A673 (cell line): ENCODE measurements at regions not wholly inside any gene's neighbourhood (a gene's known extent, or its start where the extent isn't known, plus 50 kb on each side); places are given as distances from the start of the nearest gene placed in this dataset.

Experiments used
- BruUV-seq: library from RNA; stranded (reverse); fragments of 400-500 nt; replicated peaks from 2 replicates; lab custom pipeline; 2021; lab: Mats Ljungman, UMichigan
- CTCF ChIA-PET: fragments of 300-600 bp; sonication (Branson Sonifier 250); formaldehyde crosslinking; loops from one replicate; lab custom pipeline; 2022; ENCODE audit warnings: antibody characterized with exemption; lab: Charles Lee
- POLR2A ChIA-PET: fragments of 300-600 bp; sonication (Branson Sonifier 250); formaldehyde crosslinking; loops from one replicate; lab custom pipeline; 2022; ENCODE audit warnings: antibody characterized with exemption; ENCODE audit not compliant: low non-redundant PET; lab: Charles Lee
- DNase-seq: peaks from one replicate; pipeline ENCODE4 v3.0.0-alpha.2; 2015; ENCODE audit warnings: low spot score
- H3K27ac ChIP-seq: fragments of 200-600 bp; sonication (generic); 2 replicates; pipeline ENCODE4 v1.5.1; 2016; ENCODE audit warnings: mixed run types, low read depth, mild to moderate bottlenecking, mixed read lengths, antibody characterized with exemption, low read length; ENCODE audit not compliant: poor library complexity, severe bottlenecking
- H3K27me3 ChIP-seq: fragments of 200-600 bp; sonication (generic); replicated peaks from 2 replicates; pipeline ENCODE4 v1.6.1; 2017; ENCODE audit warnings: mixed run types, low read depth, mild to moderate bottlenecking, mixed read lengths, antibody characterized with exemption, low read length; ENCODE audit not compliant: insufficient read depth, poor library complexity
- H3K36me3 ChIP-seq: fragments of 200-600 bp; sonication (generic); 2 replicates; pipeline ENCODE4 v1.6.1; 2016; ENCODE audit warnings: mixed run types, mild to moderate bottlenecking, mixed read lengths, antibody characterized with exemption, low read length; ENCODE audit not compliant: insufficient read depth, poor library complexity, severe bottlenecking
- H3K4me1 ChIP-seq: fragments of 200-600 bp; sonication (generic); 2 replicates; pipeline ENCODE4 v1.6.1; 2017; ENCODE audit warnings: mixed run types, mild to moderate bottlenecking, mixed read lengths, antibody characterized with exemption, low read length; ENCODE audit not compliant: insufficient read depth, poor library complexity, severe bottlenecking
- H3K4me3 ChIP-seq: fragments of 200-600 bp; sonication (generic); 2 replicates; pipeline ENCODE4 v1.5.1; 2016; ENCODE audit warnings: low read depth, mixed run types, mild to moderate bottlenecking, mixed read lengths, low read length; ENCODE audit not compliant: poor library complexity, severe bottlenecking
- H3K9me3 ChIP-seq: fragments of 200-600 bp; sonication (generic); 2 replicates; pipeline ENCODE4 v1.6.1; 2016; ENCODE audit warnings: mixed run types, low read depth, mild to moderate bottlenecking, mixed read lengths, antibody characterized with exemption, low read length; ENCODE audit not compliant: poor library complexity, severe bottlenecking
- EZH2 ChIP-seq: fragments of 200-600 bp; sonication (generic); IDR thresholded peaks from 2 replicates; pipeline ENCODE4 v1.6.1; 2017; ENCODE audit warnings: borderline replicate concordance, low read depth, mild to moderate bottlenecking, mixed read lengths, antibody characterized with exemption, low read length; ENCODE audit not compliant: poor library complexity, severe bottlenecking
- intact Hi-C: fragments of 100-400 bp; cut with micrococcal nuclease; formaldehyde crosslinking; loops from one replicate; pipeline ENCODE4 v1.10.0; 2022; ENCODE audit not compliant: unreplicated experiment
- TF ChIP-seq, protein P1 (sequence below): fragments of 300-800, 200-600 bp; sonication (generic); conservative IDR thresholded peaks from 2 replicates; pipeline ENCODE4 v1.5.1; 2017; ENCODE audit warnings: low read depth, mild to moderate bottlenecking, antibody characterized with exemption, low read length, moderate library complexity, mixed read lengths

DNA sequence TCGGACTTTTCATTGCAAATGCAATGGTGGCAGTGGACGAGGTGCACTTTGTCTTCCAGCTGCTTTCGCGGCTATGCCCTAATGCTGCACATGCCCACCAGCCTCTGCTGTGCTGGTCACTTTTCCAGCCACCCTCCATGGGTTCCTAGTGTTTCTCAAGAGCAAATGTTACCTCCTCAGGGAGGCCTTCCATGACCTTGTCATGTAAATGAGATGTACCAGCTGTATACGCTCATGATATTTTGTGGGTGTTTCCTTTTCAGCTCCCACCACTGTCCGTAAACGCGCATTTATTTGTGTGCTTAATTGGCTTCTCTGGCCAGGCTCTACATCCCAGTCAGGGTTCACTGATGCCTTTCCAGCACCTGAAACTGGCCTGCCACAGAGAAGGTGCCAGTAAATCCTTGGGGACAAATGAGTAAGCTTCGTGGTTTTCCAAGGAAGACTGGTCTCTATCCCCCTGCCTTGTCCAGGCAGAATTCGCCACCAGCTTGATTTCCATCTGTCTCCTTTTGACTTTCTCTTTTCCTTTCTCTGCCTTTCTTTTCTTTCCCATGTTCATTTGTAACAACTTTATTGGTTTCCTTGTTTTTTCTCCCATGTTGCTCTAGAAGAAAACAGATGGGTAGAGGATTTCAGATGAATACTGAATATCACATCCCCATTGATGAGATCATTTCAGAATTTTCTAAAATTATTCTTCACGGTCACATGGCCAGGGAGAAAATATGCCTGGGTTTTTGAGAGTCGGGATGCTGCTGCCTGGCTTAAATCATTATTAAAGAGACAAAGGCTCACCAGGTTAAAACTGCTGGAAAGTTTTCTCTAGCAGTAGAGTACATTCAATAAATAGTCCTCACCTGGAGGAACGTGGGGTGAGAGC lies 82.5 kb downstream of the CHST2 start:
- Histone ChIP-seq H3K4me1 (no peaks in the 10 kb centered on the region), H3K27me3 (no peaks in the 10 kb centered on the region), H3K9me3 (no peaks in the 10 kb centered on the region), H3K4me3 (no peak overlapping the region), H3K27ac (no peak overlapping the region), H3K36me3 (no peaks in the 10 kb centered on the region)
- DNase-seq: no peak
- no peak for TF ChIP-seq EZH2
- no TSS peak for BruUV-seq
- POLR2A ChIA-PET: interaction anchor here (0.5 kb wide), 1 partner anchor 24 kb away, joined by 4 read pairs; no protein-coding TSS in a partner anchor
- CTCF ChIA-PET: no interaction called here
- intact Hi-C loops: no loop called here

DNA sequence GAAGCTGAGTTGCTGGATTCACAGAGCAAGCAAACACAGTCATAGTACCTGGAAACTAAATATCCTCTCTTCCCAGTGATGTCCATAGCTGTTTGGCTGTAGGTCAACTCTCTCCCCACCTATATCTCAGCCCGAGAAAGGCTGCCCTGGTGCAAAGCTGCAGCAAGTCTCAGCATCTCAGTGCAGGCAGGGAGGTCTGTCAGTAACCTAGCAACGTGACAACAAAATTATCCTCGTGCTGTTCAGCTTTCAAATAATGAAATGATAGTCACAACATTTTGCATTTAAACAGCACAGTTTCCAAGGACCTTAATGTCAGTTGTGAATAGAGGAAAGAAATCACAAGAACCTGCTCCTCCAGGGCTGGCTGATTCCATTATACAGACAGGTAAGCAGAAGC lies 83.6 kb downstream of the CHST2 start:
- TF ChIP-seq, protein P1, sequence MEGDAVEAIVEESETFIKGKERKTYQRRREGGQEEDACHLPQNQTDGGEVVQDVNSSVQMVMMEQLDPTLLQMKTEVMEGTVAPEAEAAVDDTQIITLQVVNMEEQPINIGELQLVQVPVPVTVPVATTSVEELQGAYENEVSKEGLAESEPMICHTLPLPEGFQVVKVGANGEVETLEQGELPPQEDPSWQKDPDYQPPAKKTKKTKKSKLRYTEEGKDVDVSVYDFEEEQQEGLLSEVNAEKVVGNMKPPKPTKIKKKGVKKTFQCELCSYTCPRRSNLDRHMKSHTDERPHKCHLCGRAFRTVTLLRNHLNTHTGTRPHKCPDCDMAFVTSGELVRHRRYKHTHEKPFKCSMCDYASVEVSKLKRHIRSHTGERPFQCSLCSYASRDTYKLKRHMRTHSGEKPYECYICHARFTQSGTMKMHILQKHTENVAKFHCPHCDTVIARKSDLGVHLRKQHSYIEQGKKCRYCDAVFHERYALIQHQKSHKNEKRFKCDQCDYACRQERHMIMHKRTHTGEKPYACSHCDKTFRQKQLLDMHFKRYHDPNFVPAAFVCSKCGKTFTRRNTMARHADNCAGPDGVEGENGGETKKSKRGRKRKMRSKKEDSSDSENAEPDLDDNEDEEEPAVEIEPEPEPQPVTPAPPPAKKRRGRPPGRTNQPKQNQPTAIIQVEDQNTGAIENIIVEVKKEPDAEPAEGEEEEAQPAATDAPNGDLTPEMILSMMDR: no peak
- no peak for TF ChIP-seq EZH2
- intact Hi-C loops: no loop called here
- ChIA-PET CTCF (no interaction called here), POLR2A (no interaction called here)
- no peak for DNase-seq
- BruUV-seq: no TSS peak
- Histone ChIP-seq H3K4me1 (no peaks in the 10 kb centered on the region), H3K27ac (no peak overlapping the region), H3K27me3 (no peaks in the 10 kb centered on the region), H3K9me3 (no peaks in the 10 kb centered on the region), H3K4me3 (no peak overlapping the region), H3K36me3 (no peaks in the 10 kb centered on the region)

DNA sequence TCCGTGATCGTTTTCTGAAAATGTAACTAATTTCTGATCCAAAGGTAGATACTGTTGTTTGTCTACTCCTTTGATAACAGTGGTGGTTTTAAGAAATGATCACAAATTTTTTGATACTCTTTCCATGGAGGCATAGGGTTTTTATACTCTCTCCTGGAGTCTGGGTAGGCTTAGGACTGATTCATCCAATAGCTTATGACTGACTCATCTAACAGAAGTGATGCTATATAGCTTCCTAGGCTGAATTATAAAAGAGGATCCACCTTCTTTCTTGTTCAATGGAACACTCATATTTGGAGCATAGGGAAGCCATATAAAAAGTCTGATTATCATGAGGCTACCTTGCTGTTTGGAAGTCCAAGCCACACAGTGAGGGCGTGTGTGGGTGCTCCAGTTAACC lies 84.3 kb downstream of the CHST2 start:
- Histone ChIP-seq H3K27ac (no peak overlapping the region), H3K27me3 (no peaks in the 10 kb centered on the region), H3K4me1 (no peaks in the 10 kb centered on the region), H3K36me3 (no peaks in the 10 kb centered on the region), H3K4me3 (no peak overlapping the region), H3K9me3 (no peaks in the 10 kb centered on the region)
- TF ChIP-seq, protein P1: no peak
- TF ChIP-seq EZH2: no peak
- no TSS peak for BruUV-seq
- ChIA-PET POLR2A (no interaction called here), CTCF (no interaction called here)
- DNase-seq: no peak
- intact Hi-C loops: no loop called here
